A549 (cell line): ENCODE measurements at regions not wholly inside any gene's neighbourhood (a gene's known extent, or its start where the extent isn't known, plus 50 kb on each side); places are given as distances from the start of the nearest gene placed in this dataset.

Experiments used
- ATAC-seq, 2 experiments: fragments of 200-7000 bp in 1 of 2; fragments of >200 bp in 1 of 2; cut with Nextera tagmentation in 1 of 2; cut with Tn5 transposase in 1 of 2; 3 replicates each; pipeline versions ENCODE4 v1.8.0 to v1.9.1; 2018 to 2020; ENCODE audit warnings: mild to moderate bottlenecking in 1 of 2, moderate library complexity in 1 of 2
- CTCF ChIA-PET: fragments of 300-600 bp; sonication (Branson Sonifier 250); formaldehyde crosslinking; extraction: SDS; loops from one replicate; lab custom pipeline; 2021; ENCODE audit warnings: antibody characterized with exemption, inconsistent platforms; lab: Yijun Ruan, JAX
- POLR2A ChIA-PET: fragments of 350-600 bp; formaldehyde crosslinking; extraction: SDS; loops from one replicate; lab custom pipeline; 2021; ENCODE audit warnings: antibody characterized with exemption, inconsistent platforms; lab: Yijun Ruan, JAX
- DNase-seq, 2 experiments: peaks; one replicate each; pipeline versions ENCODE4 v3.0.0 to v3.0.0-alpha.2; 2011 to 2016; ENCODE audit warnings: low read depth in 1 of 2, low spot score in 1 of 2
- FAIRE-seq: peaks from 2 replicates; lab custom pipeline; 2011; peaks lifted over from hg19 to GRCh38; lab: Jason Lieb, UNC
- H3K27ac ChIP-seq, 2 experiments: fragments of >200 bp; sonication (Bioruptor Twin); formaldehyde crosslinking; 3 replicates each; pipeline ENCODE4 v1.5.1; 2016 to 2017
- H3K4me1 ChIP-seq: fragments of >200 bp; sonication (Bioruptor Twin); formaldehyde crosslinking; 3 replicates; pipeline ENCODE4 v1.6.1; 2016
- H3K4me2 ChIP-seq: fragments of >200 bp; sonication (Bioruptor Twin); formaldehyde crosslinking; 3 replicates; pipeline ENCODE4 v1.6.1; 2016
- H3K4me3 ChIP-seq: fragments of >200 bp; sonication (Bioruptor Twin); formaldehyde crosslinking; 3 replicates; pipeline ENCODE4 v1.5.1; 2016
- H3K9me3 ChIP-seq: fragments of >200 bp; sonication (Bioruptor Twin); formaldehyde crosslinking; 3 replicates; pipeline ENCODE4 v1.6.1; 2016
- EHF ChIP-seq: fragments of 250-450 bp; sonication (Bioruptor Pico); IDR thresholded peaks from 2 replicates; pipeline ENCODE4 v1.5.0; 2020; ENCODE audit warnings: mild to moderate bottlenecking
- FOSB ChIP-seq: fragments of 250-450 bp; sonication (Bioruptor Pico); IDR thresholded peaks from 2 replicates; pipeline ENCODE4 v1.5.0; 2020; ENCODE audit warnings: mild to moderate bottlenecking, moderate library complexity
- GATA3 ChIP-seq: IDR thresholded peaks from 2 replicates; pipeline ENCODE4 v1.6.1; 2012; ENCODE audit warnings: borderline replicate concordance
- HDAC2 ChIP-seq: fragments of 200-600 bp; sonication (generic); IDR thresholded peaks from 2 replicates; pipeline ENCODE4 v1.6.1; 2016
- HOXA7 ChIP-seq: fragments of 250-450 bp; sonication (Bioruptor Pico); IDR thresholded peaks from 2 replicates; pipeline ENCODE4 v1.5.0; 2020; ENCODE audit warnings: mild to moderate bottlenecking, moderate library complexity
- HOXB13 ChIP-seq: fragments of 250-450 bp; sonication (Bioruptor Pico); IDR thresholded peaks from 2 replicates; pipeline ENCODE4 v1.5.0; 2020; ENCODE audit warnings: low read depth, mild to moderate bottlenecking, moderate library complexity
- HOXB5 ChIP-seq: fragments of 250-450 bp; sonication (Bioruptor Pico); IDR thresholded peaks from 2 replicates; pipeline ENCODE4 v1.5.0; 2020; ENCODE audit warnings: mild to moderate bottlenecking, moderate library complexity
- JUN ChIP-seq, 2 experiments: fragments of >200 bp; sonication (Bioruptor Twin); formaldehyde crosslinking; IDR thresholded peaks; 2 replicates in 1 of 2; 3 replicates in 1 of 2; pipeline ENCODE4 v1.6.1; 2016 to 2017
- JUNB ChIP-seq: fragments of >200 bp; sonication (Bioruptor Twin); formaldehyde crosslinking; IDR thresholded peaks from 2 replicates; pipeline ENCODE4 v1.6.1; 2016
- KDM5A ChIP-seq: fragments of 200-600 bp; sonication (generic); IDR thresholded peaks from 2 replicates; pipeline ENCODE4 v1.6.1; 2016; ENCODE audit warnings: antibody characterized with exemption, mild to moderate bottlenecking
- MAFK ChIP-seq: fragments of 450-650 bp; IDR thresholded peaks from 2 replicates; pipeline ENCODE4 v1.6.1; 2014; ENCODE audit not compliant: partially characterized antibody
- NPAS2 ChIP-seq: fragments of 250-450 bp; sonication (Bioruptor Pico); IDR thresholded peaks from 2 replicates; pipeline ENCODE4 v1.8.0; 2022; ENCODE audit warnings: mild to moderate bottlenecking, moderate library complexity, borderline replicate concordance
- RAD21 ChIP-seq, 2 experiments: fragments of >200 bp in 1 of 2; sonication (Bioruptor Twin) in 1 of 2; formaldehyde crosslinking in 1 of 2; IDR thresholded peaks in 1 of 2; conservative IDR thresholded peaks in 1 of 2; 2 replicates in 1 of 2; 3 replicates in 1 of 2; pipeline ENCODE4 v1.6.1; 2012 to 2018; ENCODE audit warnings: inconsistent platforms in 1 of 2
- RCOR1 ChIP-seq: fragments of 150-350 bp; IDR thresholded peaks from 2 replicates; pipeline ENCODE4 v1.6.1; 2014; ENCODE audit warnings: antibody characterized with exemption, low read length, low read depth
- SREBF2 ChIP-seq: fragments of 450-650 bp; IDR thresholded peaks from 2 replicates; pipeline ENCODE4 v1.6.1; 2014; ENCODE audit warnings: mild to moderate bottlenecking, moderate library complexity
- ZSCAN20 ChIP-seq: fragments of 250-450 bp; sonication (Bioruptor Pico); IDR thresholded peaks from 2 replicates; pipeline ENCODE4 v1.8.0; 2022; ENCODE audit warnings: mild to moderate bottlenecking, moderate library complexity
- WGBS: methylation state at CpG from one replicate; pipeline ENCODE4 v1.1.6; 2017; ENCODE audit errors: missing lambda C conversion rate; 5-methylcytosine and 5-hydroxymethylcytosine counted together
- TF ChIP-seq, protein P1 (sequence below): fragments of 200-600 bp; sonication (generic); IDR thresholded peaks from 2 replicates; pipeline ENCODE4 v1.6.1; 2016; ENCODE audit warnings: antibody characterized with exemption, mild to moderate bottlenecking, moderate library complexity
- TF ChIP-seq, protein P2 (sequence below): IDR thresholded peaks from 2 replicates; pipeline ENCODE4 v1.6.1; 2012
- TF ChIP-seq, protein P3 (sequence below): IDR thresholded peaks from 2 replicates; pipeline ENCODE4 v1.6.1; 2012; ENCODE audit warnings: low read depth, borderline replicate concordance
- TF ChIP-seq, protein P4 (sequence below): fragments of 450-650 bp; IDR thresholded peaks from 2 replicates; pipeline ENCODE4 v1.6.1; 2014; ENCODE audit warnings: antibody characterized with exemption

DNA sequence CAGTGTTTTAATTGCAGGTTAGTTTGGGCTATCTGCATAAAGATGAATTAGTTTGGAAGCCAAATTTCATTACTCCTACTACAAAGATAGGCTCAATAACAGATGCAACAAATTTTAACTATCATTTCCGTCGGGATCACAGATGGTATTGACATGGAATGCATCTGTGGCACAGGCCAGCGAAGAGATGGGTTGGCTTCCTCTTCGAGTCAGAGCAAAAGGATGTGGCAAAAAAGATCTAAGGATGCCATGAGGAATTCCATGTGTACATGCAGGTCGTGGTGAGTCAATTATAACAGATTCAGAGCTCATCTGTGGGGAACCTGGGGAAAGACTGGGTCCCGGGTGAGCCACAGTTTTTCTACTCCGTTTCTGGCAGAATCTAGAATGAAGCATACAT is 83.0 kb upstream of the CITED2 start:
- WGBS = 50% methylated on average over 7 of the region's 7 CpGs
- CTCF ChIA-PET = no interaction called here

DNA sequence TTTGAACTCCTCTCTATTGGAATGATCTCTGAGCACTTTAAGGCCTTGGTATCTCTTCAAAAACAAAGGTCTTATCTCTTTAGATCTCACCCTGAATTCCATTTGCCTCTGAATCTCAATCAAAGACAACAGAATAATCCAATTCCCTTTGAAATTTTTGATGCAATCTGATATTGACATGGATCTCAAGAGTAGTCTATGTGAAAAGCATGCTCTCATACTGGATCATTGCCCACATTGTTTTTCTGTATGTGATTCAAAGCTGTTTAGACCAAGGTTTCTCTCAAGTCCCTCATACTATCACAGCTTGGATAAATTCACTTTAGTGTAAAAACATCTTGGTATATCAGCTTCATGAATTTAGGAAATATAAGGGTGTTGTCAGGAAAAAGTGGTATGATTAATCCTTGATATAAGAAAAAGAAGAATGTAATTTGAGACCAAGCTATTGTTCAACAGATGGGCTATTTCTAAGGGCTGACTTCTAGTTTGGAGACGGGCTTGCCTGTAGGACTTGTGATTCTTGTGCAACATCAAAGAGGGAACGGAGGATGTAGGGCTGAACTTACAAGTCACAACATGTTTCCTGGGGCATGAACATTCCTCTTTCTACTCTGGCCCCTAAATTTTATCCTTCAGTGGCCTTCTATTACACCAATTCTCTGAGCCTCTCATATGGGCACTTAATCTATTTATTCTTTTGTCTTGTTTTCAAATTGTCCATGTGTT is 77.9 kb upstream of the CITED2 start:
- POLR2A ChIA-PET = no interaction called here
- 93% methylated on average over 2 of the region's 2 CpGs for WGBS
- ATAC-seq (no peak), FAIRE-seq (no peak), DNase-seq (no peak)
- Histone ChIP-seq H3K4me1 (no peaks in the 10 kb centered on the region), H3K27ac (no peak overlapping the region), H3K4me3 (no peak overlapping the region), H3K4me2 (no peak overlapping the region), H3K9me3 (no peaks in the 10 kb centered on the region)
- TF ChIP-seq JUN (IDR thresholded peaks at IDR 0.05) = no peak
- no peak for TF ChIP-seq SREBF2
- no peak for TF ChIP-seq RAD21 (conservative IDR thresholded peaks at IDR 0.05 in 1 of 2, IDR thresholded peaks at IDR 0.05 in 1 of 2)
- no peak for TF ChIP-seq HOXB5
- TF ChIP-seq JUNB = no peak
- TF ChIP-seq HDAC2 = no peak
- TF ChIP-seq, protein P1, sequence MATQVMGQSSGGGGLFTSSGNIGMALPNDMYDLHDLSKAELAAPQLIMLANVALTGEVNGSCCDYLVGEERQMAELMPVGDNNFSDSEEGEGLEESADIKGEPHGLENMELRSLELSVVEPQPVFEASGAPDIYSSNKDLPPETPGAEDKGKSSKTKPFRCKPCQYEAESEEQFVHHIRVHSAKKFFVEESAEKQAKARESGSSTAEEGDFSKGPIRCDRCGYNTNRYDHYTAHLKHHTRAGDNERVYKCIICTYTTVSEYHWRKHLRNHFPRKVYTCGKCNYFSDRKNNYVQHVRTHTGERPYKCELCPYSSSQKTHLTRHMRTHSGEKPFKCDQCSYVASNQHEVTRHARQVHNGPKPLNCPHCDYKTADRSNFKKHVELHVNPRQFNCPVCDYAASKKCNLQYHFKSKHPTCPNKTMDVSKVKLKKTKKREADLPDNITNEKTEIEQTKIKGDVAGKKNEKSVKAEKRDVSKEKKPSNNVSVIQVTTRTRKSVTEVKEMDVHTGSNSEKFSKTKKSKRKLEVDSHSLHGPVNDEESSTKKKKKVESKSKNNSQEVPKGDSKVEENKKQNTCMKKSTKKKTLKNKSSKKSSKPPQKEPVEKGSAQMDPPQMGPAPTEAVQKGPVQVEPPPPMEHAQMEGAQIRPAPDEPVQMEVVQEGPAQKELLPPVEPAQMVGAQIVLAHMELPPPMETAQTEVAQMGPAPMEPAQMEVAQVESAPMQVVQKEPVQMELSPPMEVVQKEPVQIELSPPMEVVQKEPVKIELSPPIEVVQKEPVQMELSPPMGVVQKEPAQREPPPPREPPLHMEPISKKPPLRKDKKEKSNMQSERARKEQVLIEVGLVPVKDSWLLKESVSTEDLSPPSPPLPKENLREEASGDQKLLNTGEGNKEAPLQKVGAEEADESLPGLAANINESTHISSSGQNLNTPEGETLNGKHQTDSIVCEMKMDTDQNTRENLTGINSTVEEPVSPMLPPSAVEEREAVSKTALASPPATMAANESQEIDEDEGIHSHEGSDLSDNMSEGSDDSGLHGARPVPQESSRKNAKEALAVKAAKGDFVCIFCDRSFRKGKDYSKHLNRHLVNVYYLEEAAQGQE = no peak
- TF ChIP-seq, protein P2, sequence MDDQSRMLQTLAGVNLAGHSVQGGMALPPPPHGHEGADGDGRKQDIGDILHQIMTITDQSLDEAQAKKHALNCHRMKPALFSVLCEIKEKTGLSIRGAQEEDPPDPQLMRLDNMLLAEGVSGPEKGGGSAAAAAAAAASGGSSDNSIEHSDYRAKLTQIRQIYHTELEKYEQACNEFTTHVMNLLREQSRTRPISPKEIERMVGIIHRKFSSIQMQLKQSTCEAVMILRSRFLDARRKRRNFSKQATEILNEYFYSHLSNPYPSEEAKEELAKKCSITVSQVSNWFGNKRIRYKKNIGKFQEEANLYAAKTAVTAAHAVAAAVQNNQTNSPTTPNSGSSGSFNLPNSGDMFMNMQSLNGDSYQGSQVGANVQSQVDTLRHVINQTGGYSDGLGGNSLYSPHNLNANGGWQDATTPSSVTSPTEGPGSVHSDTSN = no peak
- no peak for TF ChIP-seq KDM5A
- TF ChIP-seq HOXB13 (CRISPR knock-in tag) = no peak
- no peak for TF ChIP-seq ZSCAN20 (CRISPR knock-in tag)
- TF ChIP-seq NPAS2 (CRISPR knock-in tag) = no peak
- TF ChIP-seq FOSB (CRISPR knock-in tag) = no peak
- no peak for TF ChIP-seq HOXA7
- TF ChIP-seq, protein P3, sequence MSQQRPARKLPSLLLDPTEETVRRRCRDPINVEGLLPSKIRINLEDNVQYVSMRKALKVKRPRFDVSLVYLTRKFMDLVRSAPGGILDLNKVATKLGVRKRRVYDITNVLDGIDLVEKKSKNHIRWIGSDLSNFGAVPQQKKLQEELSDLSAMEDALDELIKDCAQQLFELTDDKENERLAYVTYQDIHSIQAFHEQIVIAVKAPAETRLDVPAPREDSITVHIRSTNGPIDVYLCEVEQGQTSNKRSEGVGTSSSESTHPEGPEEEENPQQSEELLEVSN = no peak
- CTCF ChIA-PET = no interaction called here

More for the DNA sequence above, 83.0 kb upstream of the CITED2 start:
- no peak overlapping the region for H3K4me3 ChIP-seq
- no peak for TF ChIP-seq EHF (CRISPR knock-in tag)
- no peak for TF ChIP-seq RCOR1
- no peak for TF ChIP-seq GATA3
- POLR2A ChIA-PET = no interaction called here
- DNase-seq (no peak), ATAC-seq (no peak), FAIRE-seq (no peak)
- no peak overlapping the region for H3K27ac ChIP-seq
- H3K4me1 ChIP-seq = no peaks in the 10 kb centered on the region
- no peak overlapping the region for H3K4me2 ChIP-seq
- H3K9me3 ChIP-seq = no peaks in the 10 kb centered on the region

DNA sequence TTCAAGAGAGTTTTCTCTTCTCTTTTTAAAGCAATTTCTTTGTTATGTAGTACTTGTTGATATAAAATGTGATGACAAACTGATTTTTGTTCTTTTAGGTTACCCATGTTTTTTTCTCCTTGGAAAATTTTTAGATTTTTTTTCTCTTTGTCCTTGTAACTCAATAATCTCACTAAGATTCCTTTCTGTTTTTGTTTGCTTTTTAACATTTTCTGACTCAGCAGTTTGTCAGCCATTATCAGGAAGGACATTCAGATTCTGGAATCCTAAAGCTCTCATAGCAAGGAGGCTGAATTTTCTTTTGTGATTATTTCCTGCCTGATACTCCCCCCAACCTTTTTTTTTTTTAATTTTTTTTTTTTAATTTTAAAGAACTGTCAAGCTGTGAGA is 75.2 kb upstream of the CITED2 start:
- Histone ChIP-seq H3K4me2 (0 out of 3 replicates have a peak overlapping the region, but pooled peaks have one; percentile 1), H3K9me3 (no peaks in the 10 kb centered on the region), H3K27ac (no peak overlapping the region), H3K4me3 (no peak overlapping the region), H3K4me1 (no peaks in the 10 kb centered on the region)
- DNase-seq = no peak
- ChIA-PET POLR2A (no interaction called here), CTCF (interaction anchor here (0.6 kb wide), 1 partner anchor 34 kb away, joined by 3 read pairs; no protein-coding TSS in a partner anchor)
- ATAC-seq = no peak
- no peak for FAIRE-seq
- TF ChIP-seq MAFK = peak; percentile 76
- TF ChIP-seq, protein P4, sequence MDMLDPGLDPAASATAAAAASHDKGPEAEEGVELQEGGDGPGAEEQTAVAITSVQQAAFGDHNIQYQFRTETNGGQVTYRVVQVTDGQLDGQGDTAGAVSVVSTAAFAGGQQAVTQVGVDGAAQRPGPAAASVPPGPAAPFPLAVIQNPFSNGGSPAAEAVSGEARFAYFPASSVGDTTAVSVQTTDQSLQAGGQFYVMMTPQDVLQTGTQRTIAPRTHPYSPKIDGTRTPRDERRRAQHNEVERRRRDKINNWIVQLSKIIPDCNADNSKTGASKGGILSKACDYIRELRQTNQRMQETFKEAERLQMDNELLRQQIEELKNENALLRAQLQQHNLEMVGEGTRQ = no peak
